HCT116 (cell line): ENCODE measurements at regions not wholly inside any gene's neighbourhood (a gene's known extent, or its start where the extent isn't known, plus 50 kb on each side); places are given as distances from the start of the nearest gene placed in this dataset.

Experiments
- ATAC-seq: fragments of 200-7000 bp; cut with Tn5 transposase; 2 replicates; pipeline ENCODE4 v1.9.1; 2020; ENCODE audit warnings: mild to moderate bottlenecking, moderate library complexity
- BruUV-seq: library from RNA; stranded (reverse); fragments of 400-500 nt; replicated peaks from 2 replicates; lab custom pipeline; 2021; lab: Mats Ljungman, UMichigan
- CTCF ChIA-PET: fragments of 300-600 bp; sonication (Branson Sonifier 250); formaldehyde crosslinking; loops from one replicate; lab custom pipeline; 2021; ENCODE audit warnings: antibody characterized with exemption; lab: Charles Lee
- POLR2A ChIA-PET: fragments of 300-600, 350-600 bp; sonication (Branson Sonifier 250); formaldehyde crosslinking; loops from one replicate; lab custom pipeline; 2021; ENCODE audit warnings: antibody characterized with exemption; lab: Charles Lee
- RAD21 ChIA-PET, 2 experiments: fragments of 300-600 bp; sonication (Branson Sonifier 250); formaldehyde crosslinking; loops; one replicate each; lab custom pipeline; 2023; ENCODE audit warnings: low total read pairs in 2 of 2; ENCODE audit not compliant: uncharacterized antibody in 2 of 2, unreplicated experiment in 2 of 2, low non-redundant PET in 1 of 2; lab: Charles Lee
- DNase-seq: peaks from one replicate; pipeline ENCODE4 v3.0.0-alpha.2; 2010; ENCODE audit warnings: low read depth, low spot score
- H2AFZ ChIP-seq: fragments of 200-600 bp; shearing (Covaris generic), sonication (generic); 2 replicates; pipeline ENCODE4 v1.6.1; 2017; ENCODE audit warnings: low read depth, mixed run types, mixed read lengths, antibody characterized with exemption, low read length; ENCODE audit not compliant: poor library complexity, severe bottlenecking
- H3K27ac ChIP-seq: 2 replicates; pipeline ENCODE4 v1.5.1; 2012; ENCODE audit warnings: low read depth, low read length
- H3K27me3 ChIP-seq: fragments of 200-600 bp; sonication (generic); 2 replicates; pipeline ENCODE4 v1.6.1; 2016; ENCODE audit warnings: mixed run types, low read length, mixed read lengths; ENCODE audit not compliant: insufficient read depth
- H3K36me3 ChIP-seq, 2 experiments: fragments of 200-500 bp in 1 of 2; fragments of 200-600 bp in 1 of 2; sonication (Bioruptor generic) in 1 of 2; sonication (generic) in 1 of 2; 2 replicates each; pipeline versions ENCODE4 v1.5.1 to v1.6.1; 2014 to 2016; ENCODE audit warnings: low read length in 2 of 2, inconsistent platforms in 1 of 2, mixed read lengths in 1 of 2, mixed run types in 1 of 2; ENCODE audit not compliant: insufficient read depth in 2 of 2, control insufficient read depth in 1 of 2
- H3K4me1 ChIP-seq, 2 experiments: fragments of 200-600 bp in 1 of 2; sonication (generic) in 1 of 2; 2 replicates each; pipeline versions ENCODE4 v1.5.1 to v1.6.1; 2012 to 2017; ENCODE audit warnings: low read length in 2 of 2, inconsistent platforms in 1 of 2, mild to moderate bottlenecking in 1 of 2, mixed read lengths in 1 of 2, mixed run types in 1 of 2, moderate library complexity in 1 of 2; ENCODE audit not compliant: insufficient read depth in 2 of 2, control insufficient read depth in 1 of 2
- H3K4me2 ChIP-seq: fragments of 200-600 bp; sonication (generic); 2 replicates; pipeline ENCODE4 v1.6.1; 2017; ENCODE audit warnings: mixed run types, low read length, mixed read lengths
- H3K4me3 ChIP-seq, 2 experiments: fragments of 200-600 bp in 1 of 2; sonication (generic) in 1 of 2; replicated peaks in 1 of 2; 2 replicates each; pipeline ENCODE4 v1.5.1; 2011 to 2016; ENCODE audit warnings: low read length in 2 of 2, control low read depth in 1 of 2, low read depth in 1 of 2, mild to moderate bottlenecking in 1 of 2, mixed read lengths in 1 of 2, mixed run types in 1 of 2
- H3K79me2 ChIP-seq: fragments of 200-600 bp; sonication (generic); 2 replicates; pipeline ENCODE4 v1.6.1; 2017; ENCODE audit warnings: mild to moderate bottlenecking, mixed run types, low read length, moderate library complexity, mixed read lengths; ENCODE audit not compliant: insufficient read depth
- H3K9ac ChIP-seq: fragments of 200-600 bp; sonication (generic); 2 replicates; pipeline ENCODE4 v1.6.1; 2016; ENCODE audit warnings: low read length, mixed read lengths
- H3K9me2 ChIP-seq: fragments of 200-600 bp; sonication (generic), shearing (Covaris generic); 2 replicates; pipeline ENCODE4 v1.6.1; 2017; ENCODE audit warnings: mixed run types, mild to moderate bottlenecking, moderate library complexity; ENCODE audit not compliant: insufficient read depth
- H3K9me3 ChIP-seq, 2 experiments: fragments of 200-500 bp in 1 of 2; fragments of 200-600 bp in 1 of 2; sonication (Bioruptor generic) in 1 of 2; sonication (generic) in 1 of 2; 2 replicates each; pipeline ENCODE4 v1.6.1; 2014 to 2017; ENCODE audit warnings: low read length in 2 of 2, mixed read lengths in 2 of 2, inconsistent platforms in 1 of 2, low read depth in 1 of 2, mild to moderate bottlenecking in 1 of 2, mixed run types in 1 of 2, moderate library complexity in 1 of 2; ENCODE audit not compliant: control insufficient read depth in 1 of 2, insufficient read depth in 1 of 2
- H4K20me1 ChIP-seq: fragments of 200-600 bp; sonication (generic), shearing (Covaris generic); 2 replicates; pipeline ENCODE4 v1.6.1; 2017; ENCODE audit warnings: mixed run types, mild to moderate bottlenecking, moderate library complexity; ENCODE audit not compliant: insufficient read depth
- EZH2 ChIP-seq: fragments of 200-600 bp; sonication (generic); IDR thresholded peaks from 2 replicates; pipeline ENCODE4 v1.6.1; 2017; ENCODE audit warnings: antibody characterized with exemption, mixed run types
- EZH2phosphoT487 ChIP-seq: fragments of 200-600 bp; IDR thresholded peaks from 2 replicates; pipeline ENCODE4 v1.6.1; 2018; ENCODE audit warnings: antibody characterized with exemption, borderline replicate concordance
- JUND ChIP-seq: IDR thresholded peaks from 2 replicates; pipeline ENCODE4 v1.6.1; 2012
- POLR2A ChIP-seq: IDR thresholded peaks from 2 replicates; pipeline ENCODE4 v1.7.0; 2011; ENCODE audit warnings: borderline replicate concordance; ENCODE audit not compliant: insufficient read depth, insufficient read length; ENCODE audit errors: extremely low read depth
- POLR2AphosphoS5 ChIP-seq: IDR thresholded peaks from 2 replicates; pipeline ENCODE4 v1.6.1; 2011; ENCODE audit warnings: mild to moderate bottlenecking, low read depth, low read length, moderate library complexity
- SRF ChIP-seq: IDR thresholded peaks from 2 replicates; pipeline ENCODE4 v1.6.1; 2012; ENCODE audit warnings: low read depth
- YY1 ChIP-seq: IDR thresholded peaks from 2 replicates; pipeline ENCODE4 v1.6.1; 2011; ENCODE audit warnings: low read length, low read depth, moderate library complexity, mild to moderate bottlenecking; ENCODE audit not compliant: insufficient replicate concordance; ENCODE audit errors: extremely low read depth
- ZFX ChIP-seq: fragments of 450-650 bp; IDR thresholded peaks from 2 replicates; pipeline ENCODE4 v1.6.1; 2017
- ZNF274 ChIP-seq: fragments of 200-500 bp; sonication (Bioruptor generic); IDR thresholded peaks from 2 replicates; pipeline ENCODE4 v1.6.1; 2014; ENCODE audit warnings: mild to moderate bottlenecking, low read depth, low read length, inconsistent platforms
- intact Hi-C: fragments of 100-400 bp; cut with micrococcal nuclease; formaldehyde crosslinking; loops from 2 replicates; pipeline ENCODE4 v1.10.0; 2022

GRCh38 chr18:34491719-34492118 is 218.4 kb upstream of the DTNA start:
- intact Hi-C loops = no loop called here
- DNase-seq = no peak
- Histone ChIP-seq H3K9me2 (no peaks in the 10 kb centered on the region), H3K4me2 (no peak overlapping the region), H3K9ac (no peak overlapping the region), H3K27ac (no peak overlapping the region), H3K4me3 (no peak overlapping the region), H3K79me2 (no peaks in the 10 kb centered on the region), H2AFZ (no peak overlapping the region), H3K9me3 (no peaks in the 10 kb centered on the region), H3K27me3 (no peaks in the 10 kb centered on the region), H3K4me1 (no peaks in the 10 kb centered on the region)
- ChIA-PET CTCF (no interaction called here), RAD21 (no interaction called here)
- TF ChIP-seq JUND (no peak), EZH2 (no peak), POLR2A (no peak), SRF (no peak), ZNF274 (no peak), POLR2AphosphoS5 (no peak), EZH2phosphoT487 (no peak), ZFX (no peak)
- TF ChIP-seq, all 23 proteins: peak for 0
- Histone ChIP-seq H3K36me3 (no peaks in the 10 kb centered on the region), H4K20me1 (no peaks in the 10 kb centered on the region)
- no TSS peak for BruUV-seq
- POLR2A ChIA-PET = no interaction called here
- no peak for ATAC-seq

GRCh38 chr18:34492652-34493051 is 217.4 kb upstream of the DTNA start:
- Histone ChIP-seq H4K20me1 (no peaks in the 10 kb centered on the region), H3K36me3 (no peaks in the 10 kb centered on the region), H3K27ac (no peak overlapping the region), H3K9me2 (no peaks in the 10 kb centered on the region), H3K9me3 (no peaks in the 10 kb centered on the region), H2AFZ (no peak overlapping the region), H3K79me2 (no peaks in the 10 kb centered on the region), H3K4me3 (no peak overlapping the region), H3K27me3 (no peaks in the 10 kb centered on the region), H3K9ac (no peak overlapping the region), H3K4me1 (no peaks in the 10 kb centered on the region), H3K4me2 (no peak overlapping the region)
- no peak for DNase-seq
- POLR2A ChIA-PET = no interaction called here
- CTCF ChIA-PET = no interaction called here
- no TSS peak for BruUV-seq
- TF ChIP-seq YY1 = no peak
- TF ChIP-seq POLR2A = no peak
- TF ChIP-seq ZFX = no peak
- no peak for TF ChIP-seq EZH2phosphoT487
- TF ChIP-seq EZH2 = no peak
- intact Hi-C loops = no loop called here
- RAD21 ChIA-PET = no interaction called here
- no peak for ATAC-seq
